GM12878 (cell line): ENCODE measurements at regions not wholly inside any gene's neighbourhood (a gene's known extent, or its start where the extent isn't known, plus 50 kb on each side); places are given as distances from the start of the nearest gene placed in this dataset.

Experiments
- BRCA1 ChIP-seq: IDR thresholded peaks from 2 replicates; pipeline ENCODE4 v1.6.1; 2011; ENCODE audit warnings: low read depth, low read length, improper control_type of control experiment
- SRF ChIP-seq, 2 experiments: IDR thresholded peaks; 2 replicates each; pipeline ENCODE4 v1.6.1; 2011; ENCODE audit warnings: low read depth in 2 of 2, low read length in 2 of 2, mild to moderate bottlenecking in 1 of 2, moderate library complexity in 1 of 2
- ZNF274 ChIP-seq: IDR thresholded peaks from one replicate; pipeline ENCODE4 v1.8.0; 2011; ENCODE audit not compliant: insufficient read length, insufficient read depth

GRCh38 chr3:112746675-112747280 lies 99.9 kb downstream of the CD200R1L start:
- TF ChIP-seq BRCA1, result no peak
- no peak for TF ChIP-seq ZNF274
- no peak for TF ChIP-seq SRF (IDR thresholded peaks at IDR 0.05; ENCODE audit: low read depth in 2 of 2, low read length in 2 of 2)
